NCI-H345 (cell line): ENCODE measurements at regions not wholly inside any gene's neighbourhood (a gene's known extent, or its start where the extent isn't known, plus 50 kb on each side); places are given as distances from the start of the nearest gene placed in this dataset.

Source experiments
- DNase-seq: peaks from one replicate; lab custom pipeline; 2025; lab: John Stamatoyannopoulos, UW

DNA sequence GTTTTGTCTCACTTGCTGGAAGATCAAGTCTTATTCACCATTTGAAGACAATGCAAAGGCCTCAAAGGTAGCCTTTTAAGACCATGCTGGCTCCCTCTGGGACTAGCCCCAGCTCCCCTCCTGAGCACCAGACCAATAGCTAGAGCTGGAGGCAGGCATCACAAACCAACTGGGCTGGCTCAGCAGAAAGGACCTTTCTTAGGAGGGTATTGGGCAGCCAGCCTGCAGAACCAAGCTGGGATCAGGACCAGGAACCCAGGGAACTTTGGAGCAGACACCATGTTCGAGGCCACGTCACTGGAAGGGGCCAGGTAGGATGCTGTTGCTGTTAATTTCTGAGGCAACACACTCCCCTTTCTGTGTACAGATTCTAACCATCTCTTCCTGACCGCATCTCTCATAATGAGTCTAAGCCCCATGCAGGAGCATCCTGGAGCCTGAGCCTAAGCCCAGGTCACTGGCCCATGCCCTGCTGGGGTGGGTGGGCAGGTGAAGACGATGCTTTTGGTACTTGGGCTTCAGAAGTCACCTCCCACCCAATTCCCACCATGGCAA is 81.4 kb upstream of the KLF13 start:
- no peak for DNase-seq

DNA sequence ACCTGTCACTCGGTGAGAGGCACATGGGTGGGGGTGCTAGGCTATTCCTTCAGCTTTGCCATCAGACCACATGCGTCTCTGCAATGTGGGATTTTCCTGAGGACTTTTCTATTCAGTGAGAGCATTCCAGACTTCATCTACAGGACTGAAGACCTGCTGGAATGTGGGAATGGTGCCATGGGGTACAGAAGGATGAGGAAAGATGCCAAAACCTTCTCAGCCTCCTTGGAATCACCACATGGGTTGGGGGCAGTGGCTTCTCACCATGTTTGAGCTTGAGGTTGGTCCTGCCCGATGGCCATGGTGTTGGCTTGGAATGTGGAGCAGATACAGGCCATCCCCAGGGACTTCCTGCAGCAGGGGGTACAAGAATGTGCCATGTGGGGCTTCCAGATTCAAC is 80.9 kb upstream of the KLF13 start:
- DNase-seq: no peak

DNA sequence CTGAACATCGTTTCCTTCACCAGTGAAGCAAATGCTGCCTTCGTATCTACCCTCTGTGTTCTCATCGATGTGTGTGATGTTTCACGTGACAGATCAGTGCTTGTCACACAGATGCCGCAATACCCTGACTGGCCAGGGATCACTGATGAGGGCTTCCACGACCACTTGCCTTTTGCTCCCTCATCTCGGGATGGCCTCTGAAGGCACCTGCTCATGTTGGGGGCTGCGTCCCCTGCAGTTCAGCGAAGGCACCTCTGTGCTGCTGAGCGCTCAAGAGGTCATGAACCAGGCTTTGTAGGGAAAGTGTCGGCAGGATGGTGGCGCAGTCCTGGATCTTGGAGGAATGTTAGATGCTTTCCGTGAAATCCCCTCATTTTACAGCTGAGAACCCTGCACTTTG is 79.2 kb upstream of the KLF13 start:
- DNase-seq: no peak

DNA sequence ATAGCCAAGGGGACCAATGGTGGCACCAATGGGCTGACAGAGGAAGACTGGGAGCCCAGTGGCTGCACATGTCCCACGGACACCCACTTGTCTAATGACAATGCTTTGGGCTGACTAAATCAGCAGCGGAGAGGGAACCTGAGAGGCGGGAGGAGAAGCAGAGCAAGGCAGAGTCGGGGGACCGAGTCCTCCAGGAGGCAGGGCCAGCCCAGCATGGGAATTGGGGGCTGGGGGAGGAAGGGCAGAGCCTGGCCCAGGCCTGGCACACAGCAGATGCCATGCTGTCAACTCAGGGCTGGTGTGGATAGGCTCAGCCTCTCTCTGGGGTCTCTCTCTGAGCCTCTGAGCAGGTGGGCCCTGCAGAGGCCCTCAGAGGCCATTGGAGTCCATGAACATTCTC is 78.4 kb upstream of the KLF13 start:
- DNase-seq: no peak

DNA sequence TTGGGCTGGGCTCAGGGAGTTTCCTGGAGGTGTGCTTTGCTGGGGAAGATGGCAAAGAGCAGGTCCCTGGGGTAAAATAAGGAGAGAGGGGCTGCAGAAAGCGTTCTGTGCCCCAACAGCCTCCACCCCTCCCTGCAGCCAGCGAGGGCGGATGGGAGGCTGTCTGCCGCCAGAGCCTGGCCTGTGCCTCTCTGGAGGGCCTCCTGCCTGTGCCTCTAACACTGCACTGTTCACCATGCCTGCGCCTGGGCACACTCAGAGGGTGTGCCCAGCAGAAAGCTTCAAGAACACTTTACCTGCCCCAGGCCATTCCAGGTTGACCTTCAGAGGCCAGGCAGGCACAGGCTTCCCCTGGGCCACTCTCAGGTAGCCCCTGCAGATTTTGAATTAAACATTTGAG is 77.7 kb upstream of the KLF13 start:
- DNase-seq: no peak

DNA sequence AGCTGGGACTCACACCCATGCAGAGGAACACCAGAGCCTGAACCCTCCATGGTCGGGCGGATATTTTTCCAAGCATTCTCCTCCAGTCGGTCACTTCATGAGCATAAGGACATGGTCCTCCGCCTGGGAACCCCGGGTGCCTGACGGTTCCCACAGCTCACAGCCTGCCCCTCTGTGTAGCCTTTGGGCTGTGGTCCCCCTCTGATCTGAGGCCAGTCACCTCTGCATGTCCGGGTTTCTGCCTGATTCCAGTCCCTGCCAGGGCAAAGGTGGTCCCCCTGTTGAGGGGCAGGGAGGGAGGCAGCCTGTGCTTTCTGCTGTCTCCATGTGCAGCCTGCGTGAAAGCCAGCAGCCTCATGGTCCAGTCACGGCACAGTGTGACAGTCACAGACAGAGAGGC is 76.6 kb upstream of the KLF13 start:
- DNase-seq: no peak

DNA sequence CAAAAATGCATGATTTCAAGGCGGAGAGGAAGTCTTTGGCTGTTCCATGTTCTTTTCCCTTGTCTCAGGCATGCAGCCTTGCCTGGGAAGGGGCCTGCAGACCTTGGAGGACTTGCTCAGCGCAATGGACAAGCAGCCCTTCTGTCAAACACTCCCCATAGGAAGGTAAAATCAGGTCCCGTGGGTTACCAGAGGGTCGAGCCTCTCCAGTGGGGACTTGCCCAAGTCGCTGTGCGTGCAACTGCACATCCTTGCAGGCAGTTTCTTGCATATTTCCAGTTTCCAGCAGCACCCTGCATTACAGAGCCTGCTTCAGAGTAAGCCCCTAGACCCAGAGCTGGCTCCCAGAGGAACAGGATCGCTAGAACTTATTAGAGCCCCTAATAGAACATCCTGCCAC is 75.5 kb upstream of the KLF13 start:
- no peak for DNase-seq

DNA sequence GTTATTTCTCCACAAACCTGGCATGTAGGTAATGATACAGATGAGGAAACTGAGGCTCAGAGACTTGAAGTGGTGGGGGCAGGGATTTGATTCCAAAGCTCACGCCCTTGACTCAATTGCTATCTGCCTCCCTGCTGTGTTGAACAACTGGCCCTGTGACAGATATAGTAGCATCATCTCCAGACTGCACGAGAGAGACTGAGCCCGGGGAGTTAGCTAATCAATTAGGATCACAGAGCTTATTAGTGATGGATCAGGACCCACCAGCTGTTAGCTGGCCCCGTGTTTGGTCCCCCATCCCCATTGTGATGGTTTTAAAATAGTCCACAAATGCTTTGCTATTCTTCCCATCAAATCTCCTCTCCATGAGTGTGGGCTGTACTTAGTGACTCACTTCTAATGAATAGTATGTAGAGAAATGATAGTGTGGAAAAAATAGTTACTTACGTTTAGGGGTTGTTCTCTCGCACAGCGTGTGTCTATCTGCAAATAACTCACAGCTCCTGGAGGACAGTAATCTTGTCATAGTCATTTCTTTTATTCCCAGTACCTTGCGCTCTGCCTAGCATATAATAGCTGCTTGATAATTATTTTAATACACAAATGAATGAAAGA is 74.4 kb upstream of the KLF13 start:
- DNase-seq: no peak

DNA sequence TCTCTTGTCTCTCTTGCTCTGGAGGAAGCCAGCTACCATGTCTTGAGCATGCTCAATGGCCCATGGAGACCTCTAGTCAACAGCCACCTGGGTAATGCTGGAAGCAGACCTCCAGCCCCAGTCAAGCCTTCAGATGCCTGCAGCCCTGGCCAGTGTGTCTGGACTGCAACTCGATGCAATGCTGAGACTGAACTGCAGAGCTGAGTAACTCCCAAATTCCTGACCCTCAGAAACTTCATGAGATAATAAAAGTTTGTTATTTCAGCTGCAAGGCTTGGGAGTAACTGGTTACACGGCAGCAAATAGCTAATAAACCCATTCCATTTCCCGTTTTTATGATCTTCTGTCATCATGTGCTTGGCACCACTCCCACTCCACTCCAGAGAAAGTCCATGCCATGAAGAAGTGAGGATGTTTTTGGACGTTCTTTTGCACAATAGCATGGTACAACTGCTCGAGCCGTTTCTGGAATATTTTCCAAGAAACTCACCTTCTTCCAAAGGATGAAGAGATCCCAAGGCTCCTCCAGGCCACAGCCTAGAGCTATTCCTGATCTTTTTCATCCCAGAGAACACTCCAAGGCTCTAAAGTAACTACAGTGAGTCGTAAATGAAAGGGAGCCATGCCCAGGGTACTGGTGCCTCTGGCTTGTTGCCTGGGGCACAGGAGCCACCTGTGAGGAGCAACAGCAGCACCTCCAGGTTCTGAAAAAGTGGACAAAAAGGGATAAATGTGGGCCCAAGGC is 72.0 kb upstream of the KLF13 start:
- no peak for DNase-seq

DNA sequence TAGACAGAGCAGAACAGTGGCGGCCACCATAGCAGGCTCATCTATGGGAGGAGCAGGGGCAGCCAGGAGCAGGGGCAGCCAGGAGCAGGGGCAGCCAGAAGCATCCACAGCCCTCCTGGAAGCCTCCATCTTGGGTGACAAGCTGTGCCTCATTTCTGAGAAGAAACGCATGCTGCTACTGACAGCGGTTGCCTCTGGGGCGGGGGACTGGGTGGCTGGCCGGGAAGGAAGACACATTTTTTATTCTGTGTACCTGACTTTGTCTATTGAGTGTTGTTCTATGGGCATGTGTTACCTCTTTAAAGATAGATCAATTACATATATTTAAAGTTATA is 71.5 kb upstream of the KLF13 start:
- DNase-seq: no peak

DNA sequence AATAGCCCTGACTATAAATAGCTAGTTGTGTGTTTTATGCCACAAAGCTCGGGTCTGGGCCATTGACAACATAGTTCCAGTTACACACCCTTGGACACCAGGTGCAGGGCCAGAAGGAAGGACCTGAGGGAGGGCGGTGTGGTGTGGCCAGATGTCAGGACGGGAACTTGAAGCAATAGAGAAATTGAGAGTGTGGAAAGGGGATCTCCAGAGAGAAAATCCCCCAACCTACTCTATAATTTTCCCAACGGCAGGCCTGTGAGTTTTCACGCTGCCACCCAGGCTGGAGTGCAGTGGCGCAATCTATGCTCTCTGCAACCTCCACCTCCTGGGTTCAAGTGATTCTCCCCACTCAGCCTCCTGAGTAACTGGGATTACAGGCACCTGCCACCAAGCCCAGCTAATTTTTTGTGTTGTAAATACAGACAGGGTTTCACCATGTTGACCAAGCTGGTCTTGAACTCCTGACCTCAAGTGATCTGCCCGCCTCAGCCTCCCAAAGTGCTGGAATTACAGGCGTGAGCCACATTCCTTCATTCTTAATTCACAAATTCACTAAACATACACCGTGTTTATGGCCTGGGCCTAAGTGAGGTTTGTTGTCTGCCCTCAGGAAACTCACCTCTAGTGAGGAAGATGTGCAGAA is 70.8 kb upstream of the KLF13 start:
- no peak for DNase-seq

DNA sequence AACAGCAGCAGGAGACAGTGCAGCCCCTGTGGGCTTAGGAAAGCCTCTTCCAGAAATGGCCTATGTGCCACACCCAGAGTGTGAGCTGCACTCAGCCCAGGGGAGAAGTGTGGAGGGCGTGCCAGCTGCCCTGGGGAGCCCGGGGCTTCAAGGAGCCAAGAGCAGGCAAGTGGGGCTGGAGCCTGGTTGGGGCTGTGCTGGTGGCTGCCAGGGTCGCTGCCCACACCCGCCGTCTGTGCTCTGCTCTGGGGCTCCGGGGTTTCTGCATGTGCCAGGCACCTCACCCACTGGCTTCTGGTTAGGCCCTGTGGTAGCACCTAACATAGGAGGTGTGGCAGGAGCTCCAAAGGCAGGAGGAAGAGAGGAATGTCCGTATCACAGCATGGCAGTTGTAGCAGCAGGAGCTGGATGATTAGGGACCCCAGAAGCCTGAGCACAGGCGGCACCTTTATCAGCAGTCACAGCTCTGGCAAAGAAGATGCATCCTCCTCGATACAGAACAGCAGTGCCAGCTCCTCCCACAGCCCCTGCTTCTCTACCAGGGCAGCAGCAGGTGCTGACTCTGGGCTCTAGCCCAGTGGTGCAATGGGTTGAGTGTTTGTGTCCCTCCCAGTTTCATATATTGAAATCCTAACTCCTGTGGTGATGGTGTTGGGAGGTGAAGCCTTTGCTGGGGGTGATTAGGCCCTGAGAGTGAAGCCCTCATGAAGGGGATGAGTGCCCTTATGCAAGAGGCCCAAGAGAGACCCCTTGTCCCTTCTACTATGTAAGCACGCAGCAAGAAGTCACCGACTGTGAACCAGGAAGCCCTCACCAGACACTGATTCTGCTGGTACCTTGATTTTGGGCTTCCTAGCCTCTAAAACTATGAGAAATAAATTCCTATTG is 70.0 kb upstream of the KLF13 start:
- DNase-seq: no peak

DNA sequence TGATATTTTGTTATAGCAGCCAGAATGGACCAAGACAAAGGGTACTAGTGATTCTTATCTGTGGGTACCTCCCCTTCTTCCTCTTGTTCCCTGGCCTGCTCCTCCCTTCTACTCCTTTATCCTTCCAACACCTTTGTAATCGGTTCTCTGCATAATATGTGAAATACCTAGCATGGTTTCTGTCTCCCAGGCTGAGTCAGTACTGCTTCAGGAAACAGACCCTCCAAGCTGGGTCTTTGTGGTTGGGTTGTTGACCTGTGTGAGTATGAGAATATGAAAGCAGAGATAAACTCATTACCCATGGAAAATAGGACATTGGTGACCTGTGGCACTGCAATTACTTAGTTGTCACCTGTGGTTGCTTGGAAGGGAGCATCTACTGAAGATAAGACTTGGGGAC is 69.3 kb upstream of the KLF13 start:
- DNase-seq: no peak

DNA sequence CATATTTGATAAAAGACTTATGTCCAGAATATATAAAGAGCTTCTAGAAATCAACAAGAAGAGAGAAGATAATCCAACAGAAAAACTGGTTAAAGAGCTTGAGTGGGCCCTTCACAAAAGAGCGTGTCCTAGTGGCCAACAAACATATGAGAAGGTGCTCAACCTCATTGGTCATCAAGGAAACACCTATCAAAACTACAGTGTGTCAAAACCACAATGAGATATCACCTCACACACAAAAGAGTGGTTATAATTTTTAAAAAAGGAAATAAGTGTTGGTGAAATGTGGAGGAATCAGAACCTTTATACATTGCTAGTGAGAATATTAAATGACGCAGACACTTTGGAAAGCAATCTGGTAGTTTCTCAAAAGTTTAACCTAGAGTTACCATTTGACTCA is 68.4 kb upstream of the KLF13 start:
- DNase-seq: no peak

DNA sequence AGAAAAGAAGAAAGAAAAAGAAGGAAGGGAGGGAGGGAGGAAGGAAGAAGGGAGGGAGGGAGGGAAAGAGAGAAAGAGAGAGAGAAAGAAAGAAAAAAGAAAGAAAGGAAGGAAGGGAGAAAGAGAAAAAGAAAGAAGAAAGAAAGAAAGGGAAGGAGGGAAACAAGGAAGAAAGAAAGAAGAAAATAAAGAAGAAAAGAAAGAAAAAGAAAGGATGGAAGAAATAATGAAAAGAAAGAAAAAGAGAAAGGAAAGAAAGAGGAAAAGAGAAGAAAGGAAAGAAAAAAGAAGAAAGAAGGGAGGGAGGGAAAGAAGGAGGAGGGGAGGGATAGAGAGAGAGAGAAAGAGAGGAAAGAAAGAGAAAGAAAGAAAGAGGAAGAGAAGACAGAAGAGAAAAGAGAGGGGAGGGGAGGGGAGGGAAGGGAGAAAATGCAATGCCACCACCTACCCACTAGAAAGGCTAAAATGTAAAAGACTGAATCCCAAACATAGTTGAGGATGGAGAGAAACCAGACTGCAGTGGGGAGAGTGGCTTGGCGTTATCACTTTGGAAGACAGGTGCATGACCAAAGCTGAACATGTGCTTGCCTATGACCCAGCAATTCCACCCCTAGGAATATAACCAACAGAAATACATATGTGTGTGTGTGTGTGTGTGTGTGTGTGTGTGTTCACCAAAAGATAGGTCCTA is 66.9 kb upstream of the KLF13 start:
- DNase-seq: no peak

DNA sequence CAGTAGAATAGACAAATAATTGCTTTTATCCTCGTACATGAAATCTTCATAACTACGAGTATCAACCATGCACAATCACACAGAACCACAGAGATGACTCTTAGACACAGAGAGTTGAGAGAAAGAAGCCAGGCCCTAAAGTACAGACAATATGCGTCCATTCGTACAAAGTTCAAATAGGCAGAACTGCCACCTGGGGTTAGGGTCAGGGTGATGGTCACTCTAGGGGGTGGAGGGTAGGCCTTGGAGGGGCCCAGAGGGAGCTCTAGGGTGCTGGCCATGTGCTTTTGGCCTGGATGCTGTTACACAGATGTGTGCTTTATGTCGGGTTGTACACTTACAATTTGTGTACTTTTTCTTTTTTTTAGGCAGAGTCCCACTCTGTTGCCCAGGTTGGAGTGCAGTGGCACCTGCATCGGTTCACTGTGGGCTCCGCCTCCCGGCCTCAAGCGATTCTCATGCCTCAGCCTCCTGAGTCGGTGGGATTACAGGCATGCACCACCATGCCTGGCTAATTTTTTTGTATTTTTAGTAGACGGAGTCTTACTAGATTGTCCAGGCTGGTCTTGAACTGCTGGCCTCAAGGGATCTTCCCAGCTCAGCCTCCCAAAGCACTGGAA is 65.9 kb upstream of the KLF13 start:
- no peak for DNase-seq

DNA sequence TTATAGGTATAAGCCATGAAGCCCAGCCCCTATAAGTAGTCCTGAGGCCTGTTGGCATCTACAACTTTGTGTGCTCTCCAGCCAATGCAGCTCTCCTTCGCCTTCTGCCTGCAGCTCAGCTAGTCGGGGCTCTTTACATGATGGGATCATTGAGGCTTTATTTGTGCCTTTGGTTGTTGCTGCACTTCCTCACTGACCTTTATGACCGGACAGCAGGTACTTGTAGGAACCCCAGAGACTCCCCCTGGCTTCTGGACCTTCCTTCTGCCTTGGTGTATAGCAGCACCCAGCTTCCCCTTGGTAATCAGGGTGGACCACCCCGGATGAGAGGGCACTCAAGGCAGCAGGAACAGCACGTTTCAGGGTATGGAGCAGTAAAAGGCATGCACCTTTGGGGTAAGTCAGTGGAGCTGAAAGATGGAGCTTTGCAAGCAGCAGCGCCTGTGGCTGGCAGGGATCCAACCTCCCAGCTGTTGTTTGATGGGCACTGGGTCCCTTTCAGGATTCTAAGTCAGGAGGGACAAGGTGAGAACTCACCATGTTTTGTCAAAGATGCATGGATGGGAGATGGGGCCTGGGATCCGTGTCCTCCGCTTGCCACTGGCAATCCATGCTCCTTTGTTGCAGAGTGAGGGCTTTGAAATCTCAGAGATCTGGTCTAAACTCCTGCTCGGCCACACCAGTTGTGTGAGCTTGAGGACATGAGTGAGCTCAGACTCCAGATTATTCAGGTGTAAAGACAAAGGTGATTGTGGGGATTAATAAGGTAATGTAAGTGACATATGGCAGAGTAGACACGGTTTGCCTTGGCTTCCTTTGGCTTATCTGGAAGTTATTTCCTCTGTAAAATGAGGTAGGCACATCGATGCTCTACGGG is 65.1 kb upstream of the KLF13 start:
- peak; percentile 65 for DNase-seq

DNA sequence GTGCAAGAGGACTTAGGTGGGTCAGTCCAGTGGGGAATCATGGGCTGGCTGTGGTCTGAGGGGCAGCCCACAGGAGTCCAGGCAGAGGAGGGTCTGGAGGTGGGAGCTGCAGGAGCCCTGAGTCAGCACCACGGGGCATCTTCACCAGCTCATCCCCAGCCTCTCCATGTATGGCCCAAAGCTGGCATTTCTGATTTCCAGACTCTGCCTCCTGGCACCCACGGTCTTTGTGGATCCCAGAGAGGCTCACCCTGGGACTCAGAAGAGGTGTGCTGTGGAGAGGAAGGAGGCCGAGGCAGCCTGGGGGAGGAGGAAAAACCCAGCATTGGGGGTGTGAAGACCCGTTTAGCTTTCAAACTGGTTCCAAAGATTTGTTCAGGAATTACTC is 64.5 kb upstream of the KLF13 start:
- DNase-seq: no peak

DNA sequence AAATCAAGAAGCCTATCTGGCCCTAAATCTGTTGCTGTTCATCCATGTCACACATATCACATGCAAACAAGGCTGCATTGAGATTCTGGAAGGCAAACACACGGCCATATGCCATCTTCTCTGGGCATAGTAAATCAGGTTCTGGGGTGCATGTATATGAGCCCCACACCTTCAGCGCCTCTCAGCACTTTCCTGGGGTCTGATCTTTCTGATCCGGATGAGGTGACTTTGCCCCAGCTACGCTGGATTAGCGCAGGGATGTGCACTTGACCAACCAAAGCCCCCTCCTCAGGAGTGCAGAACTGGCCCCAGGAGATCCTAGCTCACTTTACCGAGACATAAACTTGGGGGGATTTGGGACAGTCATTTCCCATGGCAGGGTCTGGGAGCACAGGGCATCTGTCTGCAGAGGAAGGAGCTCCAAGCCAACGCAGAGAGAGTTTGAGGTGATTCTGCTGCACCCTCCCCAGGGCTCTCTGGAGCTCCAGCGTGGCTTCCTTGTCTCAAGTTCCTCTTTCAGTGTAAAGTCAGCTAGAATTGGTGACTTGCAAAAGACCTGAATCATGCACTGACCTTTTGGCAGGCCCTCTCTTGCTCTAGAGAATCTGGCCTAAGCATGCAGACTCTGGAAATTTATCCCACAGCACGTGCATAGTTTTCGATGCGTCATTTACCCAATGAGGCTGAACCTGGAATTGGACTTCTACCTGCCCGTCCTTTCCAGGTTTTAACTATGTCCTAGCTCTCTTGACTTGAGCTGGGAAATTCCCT is 63.5 kb upstream of the KLF13 start:
- DNase-seq: no peak
